ENCODE measurements at regions not wholly inside any gene's neighbourhood (a gene's known extent, or its start where the extent isn't known, plus 50 kb on each side); places are given as distances from the start of the nearest gene placed in this dataset.

DNA sequence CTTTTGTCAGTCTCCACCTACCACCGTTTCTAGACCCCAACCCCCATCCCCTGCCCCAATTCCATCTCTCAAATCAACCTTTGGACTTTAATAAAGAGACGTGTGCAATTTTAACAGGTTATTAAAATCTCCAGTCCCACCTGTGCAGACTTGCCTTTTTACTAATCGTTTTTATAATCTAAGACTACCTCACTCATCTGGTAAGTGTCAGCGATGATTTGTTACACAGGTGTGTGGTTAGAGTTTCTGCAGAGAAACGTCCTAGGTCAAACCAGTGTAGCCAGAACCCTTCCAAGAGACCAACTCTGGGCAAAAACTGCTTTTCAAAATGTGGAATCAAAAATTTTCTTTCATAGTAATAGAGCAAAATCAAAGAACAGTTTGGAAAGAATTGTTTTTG is 60.4 kb upstream of the PELI2 start:
- TF ChIP-seq, protein P1, sequence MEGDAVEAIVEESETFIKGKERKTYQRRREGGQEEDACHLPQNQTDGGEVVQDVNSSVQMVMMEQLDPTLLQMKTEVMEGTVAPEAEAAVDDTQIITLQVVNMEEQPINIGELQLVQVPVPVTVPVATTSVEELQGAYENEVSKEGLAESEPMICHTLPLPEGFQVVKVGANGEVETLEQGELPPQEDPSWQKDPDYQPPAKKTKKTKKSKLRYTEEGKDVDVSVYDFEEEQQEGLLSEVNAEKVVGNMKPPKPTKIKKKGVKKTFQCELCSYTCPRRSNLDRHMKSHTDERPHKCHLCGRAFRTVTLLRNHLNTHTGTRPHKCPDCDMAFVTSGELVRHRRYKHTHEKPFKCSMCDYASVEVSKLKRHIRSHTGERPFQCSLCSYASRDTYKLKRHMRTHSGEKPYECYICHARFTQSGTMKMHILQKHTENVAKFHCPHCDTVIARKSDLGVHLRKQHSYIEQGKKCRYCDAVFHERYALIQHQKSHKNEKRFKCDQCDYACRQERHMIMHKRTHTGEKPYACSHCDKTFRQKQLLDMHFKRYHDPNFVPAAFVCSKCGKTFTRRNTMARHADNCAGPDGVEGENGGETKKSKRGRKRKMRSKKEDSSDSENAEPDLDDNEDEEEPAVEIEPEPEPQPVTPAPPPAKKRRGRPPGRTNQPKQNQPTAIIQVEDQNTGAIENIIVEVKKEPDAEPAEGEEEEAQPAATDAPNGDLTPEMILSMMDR (IDR thresholded peaks at IDR 0.05): no peak
- TF ChIP-seq POLR2A (IDR thresholded peaks at IDR 0.05): no peak

Data from adrenal gland (tissue), 5 donors.